ENCODE measurements at regions not wholly inside any gene's neighbourhood (a gene's known extent, or its start where the extent isn't known, plus 50 kb on each side); places are given as distances from the start of the nearest gene placed in this dataset.

DNA sequence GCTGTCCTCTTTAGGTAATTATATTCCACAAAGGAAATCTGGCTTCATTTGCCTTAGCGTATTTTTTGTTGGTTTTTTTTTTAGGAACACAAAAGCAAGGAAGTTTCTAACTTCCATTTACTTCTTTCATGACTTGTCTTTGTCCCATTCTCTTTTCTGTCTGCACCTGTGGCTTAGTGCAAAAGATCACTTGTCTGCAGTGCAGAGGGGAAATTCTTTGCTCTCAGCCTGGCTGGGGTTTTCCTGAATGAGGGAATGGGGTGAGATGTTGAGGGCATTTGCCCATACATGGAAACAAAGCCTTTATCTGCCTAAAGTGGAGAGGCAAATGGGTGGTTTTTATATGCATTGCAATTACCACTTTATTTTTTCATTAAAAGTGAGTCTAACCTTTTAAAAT lies 361.1 kb upstream of the IGFBP3 start:
- H3K9me3 ChIP-seq (ENCODE audit: insufficient read depth, low read depth, low read length): no peaks in the 10 kb centered on the region
- no peaks in the 10 kb centered on the region for H3F3A ChIP-seq (ENCODE audit: low read depth)
- no peaks in the 10 kb centered on the region for H3K27me3 ChIP-seq (ENCODE audit: insufficient read depth, low read length, poor library complexity, severe bottlenecking)
- no peaks in the 10 kb centered on the region for H3K4me1 ChIP-seq (ENCODE audit: insufficient read depth, low read length, poor library complexity, severe bottlenecking)
- H3K4me3 ChIP-seq (ENCODE audit: low read length, poor library complexity, severe bottlenecking): no peak overlapping the region
- no peak overlapping the region for H3K4me2 ChIP-seq (ENCODE audit: low read depth, low read length, poor library complexity, severe bottlenecking)
- no peaks in the 10 kb centered on the region for H3K79me2 ChIP-seq (ENCODE audit: insufficient read depth, low read length)
- no peak overlapping the region for H3K9ac ChIP-seq (ENCODE audit: low read depth, low read length, poor library complexity, severe bottlenecking)
- H2AFZ ChIP-seq (ENCODE audit: low read length): no peak overlapping the region
- no peaks in the 10 kb centered on the region for H3K9me2 ChIP-seq (replicated peaks; ENCODE audit: low read depth, low read length)
- no peaks in the 10 kb centered on the region for H4K20me1 ChIP-seq (ENCODE audit: insufficient read depth, low read length, poor library complexity, severe bottlenecking)
- no peak for TF ChIP-seq EZH2phosphoT487 (IDR thresholded peaks at IDR 0.05; ENCODE audit: borderline replicate concordance)
- TF ChIP-seq, protein P1, sequence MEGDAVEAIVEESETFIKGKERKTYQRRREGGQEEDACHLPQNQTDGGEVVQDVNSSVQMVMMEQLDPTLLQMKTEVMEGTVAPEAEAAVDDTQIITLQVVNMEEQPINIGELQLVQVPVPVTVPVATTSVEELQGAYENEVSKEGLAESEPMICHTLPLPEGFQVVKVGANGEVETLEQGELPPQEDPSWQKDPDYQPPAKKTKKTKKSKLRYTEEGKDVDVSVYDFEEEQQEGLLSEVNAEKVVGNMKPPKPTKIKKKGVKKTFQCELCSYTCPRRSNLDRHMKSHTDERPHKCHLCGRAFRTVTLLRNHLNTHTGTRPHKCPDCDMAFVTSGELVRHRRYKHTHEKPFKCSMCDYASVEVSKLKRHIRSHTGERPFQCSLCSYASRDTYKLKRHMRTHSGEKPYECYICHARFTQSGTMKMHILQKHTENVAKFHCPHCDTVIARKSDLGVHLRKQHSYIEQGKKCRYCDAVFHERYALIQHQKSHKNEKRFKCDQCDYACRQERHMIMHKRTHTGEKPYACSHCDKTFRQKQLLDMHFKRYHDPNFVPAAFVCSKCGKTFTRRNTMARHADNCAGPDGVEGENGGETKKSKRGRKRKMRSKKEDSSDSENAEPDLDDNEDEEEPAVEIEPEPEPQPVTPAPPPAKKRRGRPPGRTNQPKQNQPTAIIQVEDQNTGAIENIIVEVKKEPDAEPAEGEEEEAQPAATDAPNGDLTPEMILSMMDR (conservative IDR thresholded peaks at IDR 0.05; ENCODE audit: low read length): no peak
- no peaks in the 10 kb centered on the region for H3K36me3 ChIP-seq (ENCODE audit: insufficient read depth, low read length)

- Histone ChIP-seq H3K4me1 (ENCODE audit: insufficient read depth, low read length, poor library complexity, severe bottlenecking) (no peaks in the 10 kb centered on the region), H3K9ac (ENCODE audit: low read depth, low read length, poor library complexity, severe bottlenecking) (no peak overlapping the region), H3K9me2 (replicated peaks; ENCODE audit: low read depth, low read length) (no peaks in the 10 kb centered on the region), H3K27me3 (ENCODE audit: insufficient read depth, low read length, poor library complexity, severe bottlenecking) (no peaks in the 10 kb centered on the region), H2AFZ (ENCODE audit: low read length) (no peak overlapping the region), H3K9me3 (ENCODE audit: insufficient read depth, low read depth, low read length) (no peaks in the 10 kb centered on the region), H3K4me3 (ENCODE audit: low read length, poor library complexity, severe bottlenecking) (no peak overlapping the region), H4K20me1 (ENCODE audit: insufficient read depth, low read length, poor library complexity, severe bottlenecking) (no peaks in the 10 kb centered on the region), H3K4me2 (ENCODE audit: low read depth, low read length, poor library complexity, severe bottlenecking) (no peak overlapping the region), H3F3A (ENCODE audit: low read depth) (no peaks in the 10 kb centered on the region), H3K36me3 (ENCODE audit: insufficient read depth, low read length) (no peaks in the 10 kb centered on the region), H3K79me2 (ENCODE audit: insufficient read depth, low read length) (no peaks in the 10 kb centered on the region)
- no peak for TF ChIP-seq EZH2phosphoT487 (IDR thresholded peaks at IDR 0.05; ENCODE audit: borderline replicate concordance)
- TF ChIP-seq, protein P1 (conservative IDR thresholded peaks at IDR 0.05; ENCODE audit: low read length): no peak
Observed at GRCh38 chr7:46281071-46281470, 360.0 kb upstream of the IGFBP3 start.

DNA sequence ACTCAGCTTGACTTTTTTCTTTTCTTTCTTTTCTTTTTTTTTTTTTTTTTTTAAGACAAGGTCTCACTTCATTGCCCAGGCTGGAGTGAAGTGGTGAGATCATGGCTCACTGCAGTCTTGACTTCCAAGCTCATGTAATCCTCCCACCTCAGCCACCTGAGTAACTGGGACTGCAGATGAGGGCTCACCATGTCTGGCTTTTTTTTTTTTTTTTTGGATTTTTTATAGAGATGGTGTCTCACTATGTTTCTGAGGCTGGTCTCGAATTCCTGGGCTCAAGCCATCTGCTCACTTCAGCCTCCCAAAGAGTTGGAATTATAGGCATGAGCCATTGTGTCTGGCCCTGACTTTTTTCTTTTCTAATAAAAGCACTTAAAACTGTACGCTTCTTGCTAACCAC lies 358.2 kb upstream of the IGFBP3 start:
- Histone ChIP-seq H3K9ac (ENCODE audit: low read depth, low read length, poor library complexity, severe bottlenecking) (no peak overlapping the region), H3K9me2 (replicated peaks; ENCODE audit: low read depth, low read length) (no peaks in the 10 kb centered on the region), H3K4me1 (ENCODE audit: insufficient read depth, low read length, poor library complexity, severe bottlenecking) (no peaks in the 10 kb centered on the region), H3K9me3 (ENCODE audit: insufficient read depth, low read depth, low read length) (no peaks in the 10 kb centered on the region), H3K4me2 (ENCODE audit: low read depth, low read length, poor library complexity, severe bottlenecking) (no peak overlapping the region), H3K27me3 (ENCODE audit: insufficient read depth, low read length, poor library complexity, severe bottlenecking) (no peaks in the 10 kb centered on the region), H3K4me3 (ENCODE audit: low read length, poor library complexity, severe bottlenecking) (no peak overlapping the region), H2AFZ (ENCODE audit: low read length) (no peak overlapping the region), H3K36me3 (ENCODE audit: insufficient read depth, low read length) (no peaks in the 10 kb centered on the region), H3F3A (ENCODE audit: low read depth) (no peaks in the 10 kb centered on the region), H4K20me1 (ENCODE audit: insufficient read depth, low read length, poor library complexity, severe bottlenecking) (no peaks in the 10 kb centered on the region), H3K79me2 (ENCODE audit: insufficient read depth, low read length) (no peaks in the 10 kb centered on the region)
- TF ChIP-seq EZH2phosphoT487 (IDR thresholded peaks at IDR 0.05; ENCODE audit: borderline replicate concordance): no peak
- TF ChIP-seq, protein P1 (conservative IDR thresholded peaks at IDR 0.05; ENCODE audit: low read length): no peak
